ENCODE measurements at regions not wholly inside any gene's neighbourhood (a gene's known extent, or its start where the extent isn't known, plus 50 kb on each side); places are given as distances from the start of the nearest gene placed in this dataset.

GRCh38 chr14:39576258-39576657 lies 144.0 kb upstream of the FBXO33 start:
- H3K4me3 ChIP-seq (ENCODE audit: low read depth in 1 of 3, low read length in 3 of 3) = no peak overlapping the region
- H3K9ac ChIP-seq (ENCODE audit: low read depth in 1 of 2, low read length in 2 of 2) = no peak overlapping the region
- DNase-seq (ENCODE audit: low spot score) = no peak
- H3K36me3 ChIP-seq (ENCODE audit: control insufficient read depth in 4 of 4, insufficient read depth in 3 of 4, low read depth in 1 of 4, low read length in 3 of 4) = no peaks in the 10 kb centered on the region
- peaks cover 0 to 5% (median 0%) of the 10 kb centered on the region in 4 donors for H3K9me3 ChIP-seq (ENCODE audit: control insufficient read depth in 4 of 4, low read length in 3 of 4)
- TF ChIP-seq GABPA (IDR thresholded peaks at IDR 0.05 in 1 of 2, conservative IDR thresholded peaks at IDR 0.05 in 1 of 2) (no peak), ZBTB33 (IDR thresholded peaks at IDR 0.05) (no peak), FOXA2 (IDR thresholded peaks at IDR 0.05) (no peak), MAX (IDR thresholded peaks at IDR 0.05) (no peak), SP1 (IDR thresholded peaks at IDR 0.05) (no peak), HNF4G (IDR thresholded peaks at IDR 0.05) (no peak), RAD21 (IDR thresholded peaks at IDR 0.05) (no peak), FOXA1 (IDR thresholded peaks at IDR 0.05) (no peak)
- no peaks in the 10 kb centered on the region for H3K27me3 ChIP-seq (ENCODE audit: control insufficient read depth in 4 of 4, insufficient read depth in 4 of 4, low read length in 3 of 4)
- no peak overlapping the region for H3K27ac ChIP-seq (ENCODE audit: low read depth in 1 of 2, low read length in 2 of 2)
- no peaks in the 10 kb centered on the region for H3K4me1 ChIP-seq (ENCODE audit: control insufficient read depth in 4 of 4, insufficient read depth in 4 of 4, low read length in 3 of 4)

GRCh38 chr14:39568809-39569538 lies 136.7 kb upstream of the FBXO33 start:
- Histone ChIP-seq H3K27me3 (ENCODE audit: control insufficient read depth in 4 of 4, insufficient read depth in 4 of 4, low read length in 3 of 4) (no peaks in the 10 kb centered on the region), H3K9me3 (ENCODE audit: control insufficient read depth in 4 of 4, low read length in 3 of 4) (no peaks in the 10 kb centered on the region), H3K9ac (ENCODE audit: low read depth in 1 of 2, low read length in 2 of 2) (no peak overlapping the region), H3K4me3 (ENCODE audit: low read depth in 1 of 3, low read length in 3 of 3) (no peak overlapping the region), H3K27ac (ENCODE audit: low read depth in 1 of 2, low read length in 2 of 2) (no peak overlapping the region), H3K4me1 (ENCODE audit: control insufficient read depth in 4 of 4, insufficient read depth in 4 of 4, low read length in 3 of 4) (no peaks in the 10 kb centered on the region), H3K36me3 (ENCODE audit: control insufficient read depth in 4 of 4, insufficient read depth in 3 of 4, low read depth in 1 of 4, low read length in 3 of 4) (no peaks in the 10 kb centered on the region)
- whole genome bisulfite sequencing = 62% methylated on average over 4 of the region's 4 CpGs
- TF ChIP-seq ZBTB33 (IDR thresholded peaks at IDR 0.05) (no peak), YY1 (IDR thresholded peaks at IDR 0.05) (no peak), TAF1 (conservative IDR thresholded peaks at IDR 0.05) (no peak), FOXA1 (IDR thresholded peaks at IDR 0.05) (no peak)
- DNase-seq (ENCODE audit: low spot score) = no peak

GRCh38 chr14:39566795-39567194 lies 134.6 kb upstream of the FBXO33 start:
- H3K9ac ChIP-seq (ENCODE audit: low read depth in 1 of 2, low read length in 2 of 2) = no peak overlapping the region
- H3K27ac ChIP-seq (ENCODE audit: low read depth in 1 of 2, low read length in 2 of 2) = no peak overlapping the region
- WGBS = 78% methylated on average over 2 of the region's 2 CpGs
- H3K36me3 ChIP-seq (ENCODE audit: control insufficient read depth in 4 of 4, insufficient read depth in 3 of 4, low read depth in 1 of 4, low read length in 3 of 4) = no peaks in the 10 kb centered on the region
- no peak for DNase-seq (ENCODE audit: low spot score)
- TF ChIP-seq GABPA (IDR thresholded peaks at IDR 0.05 in 1 of 2, conservative IDR thresholded peaks at IDR 0.05 in 1 of 2) (no peak), MAX (IDR thresholded peaks at IDR 0.05) (no peak), HNF4G (IDR thresholded peaks at IDR 0.05) (no peak), CTCF (IDR thresholded peaks at IDR 0.05; ENCODE audit: low read depth, low read length, missing input control) (no peak), REST (IDR thresholded peaks at IDR 0.05) (no peak)
- no peaks in the 10 kb centered on the region for H3K4me1 ChIP-seq (ENCODE audit: control insufficient read depth in 4 of 4, insufficient read depth in 4 of 4, low read length in 3 of 4)
- no peaks in the 10 kb centered on the region for H3K27me3 ChIP-seq (ENCODE audit: control insufficient read depth in 4 of 4, insufficient read depth in 4 of 4, low read length in 3 of 4)
- H3K4me3 ChIP-seq (ENCODE audit: low read depth in 1 of 3, low read length in 3 of 3) = no peak overlapping the region
- no peaks in the 10 kb centered on the region for H3K9me3 ChIP-seq (ENCODE audit: control insufficient read depth in 4 of 4, low read length in 3 of 4)
